CD4-positive, alpha-beta T cell treated with Interleukin-1 beta for 1 hour (primary cell): ENCODE measurements at regions not wholly inside any gene's neighbourhood (a gene's known extent, or its start where the extent isn't known, plus 50 kb on each side); places are given as distances from the start of the nearest gene placed in this dataset.

ENCODE experiments used
- DNase-seq, 2 donors: peaks; one replicate each; pipeline ENCODE4 v3.0.0-alpha.2; 2020 to 2022

- peak in 1 of 2 donors; percentile 21 for DNase-seq
Measured at GRCh38 chr4:160125576-160126287, 1022.9 kb downstream of the RAPGEF2 start.

DNA sequence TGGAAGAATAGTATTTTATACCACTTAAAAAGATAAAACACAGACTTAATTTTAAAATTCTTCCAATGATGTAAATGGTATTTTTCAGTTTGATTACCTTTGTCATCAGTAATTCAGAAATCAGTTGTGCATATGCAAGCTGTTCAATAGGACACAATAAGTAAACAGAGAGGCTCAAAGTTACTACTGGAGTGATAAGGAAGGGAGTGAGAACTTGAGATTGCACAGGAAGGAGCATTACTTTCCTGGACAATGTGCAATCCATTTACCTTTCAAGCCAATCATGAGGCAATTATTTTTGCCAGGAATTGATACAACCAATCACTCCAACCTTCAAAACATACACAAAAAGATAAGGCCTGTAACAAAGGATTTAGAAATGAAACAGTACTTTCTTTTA lies 1024.3 kb downstream of the RAPGEF2 start:
- DNase-seq, result no peak

- no peak for DNase-seq
Measured at GRCh38 chr4:160129439-160129838, 1026.6 kb downstream of the RAPGEF2 start.

- no peak for DNase-seq
Measured at GRCh38 chr4:160136021-160136420, 1033.1 kb downstream of the RAPGEF2 start.

GRCh38 chr4:160141206-160141605 lies 1038.3 kb downstream of the RAPGEF2 start:
- no peak for DNase-seq

- DNase-seq, result no peak
Measured at GRCh38 chr4:160142579-160142978, 1039.7 kb downstream of the RAPGEF2 start.

DNA sequence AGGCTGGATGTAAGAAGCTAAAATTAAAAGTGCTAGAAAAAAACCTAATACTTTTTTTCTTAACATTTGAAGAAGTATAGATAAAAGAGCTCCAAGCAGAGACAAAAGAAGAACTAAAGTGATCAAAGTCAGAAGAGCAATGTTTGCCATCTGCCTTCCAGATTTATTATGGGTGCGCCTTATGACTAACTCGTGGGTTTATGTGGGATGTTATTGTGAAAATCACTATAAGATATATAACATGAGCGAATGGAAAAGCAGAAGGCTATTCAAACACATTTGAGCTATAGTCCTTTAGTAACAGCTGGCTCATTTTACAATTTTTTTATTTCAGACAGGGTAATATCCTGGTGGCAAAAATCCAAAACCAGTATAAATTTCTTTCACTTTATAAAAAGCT lies 1040.7 kb downstream of the RAPGEF2 start:
- DNase-seq, result no peak

DNA sequence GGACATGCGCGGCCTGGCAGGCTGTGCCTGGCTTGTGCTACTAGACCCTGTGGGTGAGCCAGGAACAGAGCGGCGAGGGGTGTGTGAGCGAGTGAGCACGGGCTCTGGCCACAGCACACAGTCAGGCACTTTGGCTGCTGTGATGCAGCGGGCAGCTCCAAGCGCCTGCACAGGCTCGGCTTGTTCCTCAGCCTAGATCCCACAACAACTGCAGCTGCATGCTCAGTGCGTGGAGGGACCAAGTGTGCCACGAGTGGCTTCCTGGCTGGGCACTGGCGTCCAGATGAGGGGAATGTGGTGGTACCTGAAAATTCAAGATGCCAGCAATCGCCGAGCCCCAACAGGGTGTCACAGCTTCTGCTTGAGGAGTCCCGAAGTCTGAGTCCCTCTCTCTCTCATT lies 1056.6 kb downstream of the RAPGEF2 start:
- no peak for DNase-seq

GRCh38 chr4:160161026-160161425 lies 1058.1 kb downstream of the RAPGEF2 start:
- no peak for DNase-seq

DNA sequence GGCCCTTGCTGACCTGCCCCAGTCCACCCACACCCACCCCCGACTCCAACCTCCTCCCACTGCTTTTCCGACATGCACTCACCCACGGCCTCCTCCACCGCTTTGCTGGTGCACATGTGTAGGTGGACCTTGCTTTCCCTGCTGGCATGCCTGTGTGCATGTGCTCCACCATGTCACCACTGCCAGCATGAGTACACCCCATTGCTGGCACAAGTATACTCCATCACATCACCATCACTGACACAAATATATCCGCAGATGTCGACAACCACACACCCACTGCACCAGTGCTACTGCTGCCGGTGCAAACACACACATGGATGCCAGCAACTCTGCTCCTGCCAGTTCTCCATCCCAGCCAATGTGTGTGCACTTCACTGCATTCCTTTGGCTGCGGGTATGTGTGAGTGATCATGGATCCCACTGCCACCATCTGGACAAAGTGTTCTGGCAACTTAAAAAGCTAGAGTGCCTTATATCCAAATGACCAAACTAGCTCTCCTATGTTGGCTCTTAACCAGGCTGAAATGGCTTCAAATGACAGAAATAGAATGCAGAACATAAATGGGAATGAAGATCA lies 1072.3 kb downstream of the RAPGEF2 start:
- DNase-seq, result no peak

- DNase-seq, result no peak
Measured at GRCh38 chr4:160180211-160180610, 1077.3 kb downstream of the RAPGEF2 start.

DNA sequence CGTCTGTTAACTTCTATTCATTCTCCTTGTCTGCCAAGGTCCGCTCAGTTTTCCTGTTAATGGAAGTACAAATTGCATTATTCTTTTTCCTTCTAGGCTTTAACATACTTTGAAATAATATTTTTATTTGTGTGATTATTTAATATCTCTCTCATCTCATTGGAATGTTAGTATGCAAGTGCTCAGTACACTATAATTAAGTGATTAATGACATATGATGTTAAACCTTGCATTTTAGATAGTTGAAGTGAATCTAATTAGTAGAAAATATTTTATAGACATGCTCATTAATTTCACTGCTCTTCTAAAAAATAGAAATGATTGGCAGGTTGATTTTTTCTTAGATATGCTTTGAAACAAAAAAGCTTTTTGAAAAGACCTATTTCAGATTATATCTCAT lies 1079.8 kb downstream of the RAPGEF2 start:
- no peak for DNase-seq

DNA sequence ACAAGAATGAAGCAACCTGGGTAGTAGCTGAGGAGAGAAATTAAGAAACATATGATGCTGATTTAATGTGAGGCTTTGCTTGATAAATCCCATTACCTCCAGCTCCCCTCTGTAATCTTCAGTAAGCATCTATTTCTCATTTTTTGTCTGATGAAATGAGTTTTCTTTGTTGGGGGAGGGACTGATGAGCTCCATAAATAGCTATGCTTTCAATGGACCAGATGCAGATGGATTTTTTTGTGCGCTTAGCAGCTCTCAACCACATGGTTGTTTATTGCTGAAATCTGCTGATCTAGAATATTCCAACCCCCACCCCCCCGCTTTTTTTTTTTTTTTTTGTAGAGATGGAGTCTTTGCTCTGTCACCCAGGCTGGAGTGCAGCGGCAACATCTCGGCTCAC lies 1082.0 kb downstream of the RAPGEF2 start:
- no peak for DNase-seq

- DNase-seq, result no peak
Measured at GRCh38 chr4:160193787-160194186, 1090.9 kb downstream of the RAPGEF2 start.

DNA sequence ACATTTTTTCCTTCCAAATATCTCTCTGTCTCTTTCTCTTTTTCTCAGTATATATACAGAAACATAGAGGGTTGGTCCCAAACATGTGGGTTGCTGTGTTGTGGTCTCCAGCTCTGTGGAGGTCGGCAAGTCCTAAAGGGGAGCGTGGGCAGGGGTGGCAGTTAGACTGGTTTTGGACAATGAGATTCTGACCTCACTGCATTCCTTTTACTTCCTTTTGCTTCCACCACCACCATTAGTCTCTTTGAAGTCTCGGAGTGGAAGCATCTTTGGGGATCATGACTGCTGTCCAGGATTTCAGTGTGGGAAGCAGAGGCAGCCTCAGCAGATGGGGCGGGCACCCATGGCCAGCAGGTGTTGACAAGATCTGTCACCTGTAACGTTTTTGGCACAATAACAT lies 1091.8 kb downstream of the RAPGEF2 start:
- no peak for DNase-seq

GRCh38 chr4:160202802-160203201 lies 1099.9 kb downstream of the RAPGEF2 start:
- DNase-seq, result no peak

- no peak for DNase-seq
Measured at GRCh38 chr4:160212078-160212477, 1109.2 kb downstream of the RAPGEF2 start.

DNA sequence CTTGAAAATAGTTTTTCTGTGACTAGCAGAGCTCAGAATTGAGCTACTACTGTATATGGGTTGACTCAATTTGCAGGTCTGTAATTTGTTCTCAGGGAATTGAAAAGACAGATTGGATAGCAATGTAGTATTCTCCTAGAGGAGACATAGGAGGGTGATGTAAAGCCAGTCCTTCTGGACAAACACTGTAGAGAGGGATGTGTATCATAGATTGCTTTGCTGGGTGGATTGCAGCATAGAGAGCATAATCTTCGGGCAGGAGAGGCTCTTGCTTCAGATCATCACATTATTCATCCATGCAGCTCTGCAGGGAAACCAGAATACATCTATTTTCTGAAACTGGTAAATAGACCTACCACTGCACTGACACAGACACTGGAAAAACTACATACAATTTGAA lies 1110.5 kb downstream of the RAPGEF2 start:
- no peak for DNase-seq

DNA sequence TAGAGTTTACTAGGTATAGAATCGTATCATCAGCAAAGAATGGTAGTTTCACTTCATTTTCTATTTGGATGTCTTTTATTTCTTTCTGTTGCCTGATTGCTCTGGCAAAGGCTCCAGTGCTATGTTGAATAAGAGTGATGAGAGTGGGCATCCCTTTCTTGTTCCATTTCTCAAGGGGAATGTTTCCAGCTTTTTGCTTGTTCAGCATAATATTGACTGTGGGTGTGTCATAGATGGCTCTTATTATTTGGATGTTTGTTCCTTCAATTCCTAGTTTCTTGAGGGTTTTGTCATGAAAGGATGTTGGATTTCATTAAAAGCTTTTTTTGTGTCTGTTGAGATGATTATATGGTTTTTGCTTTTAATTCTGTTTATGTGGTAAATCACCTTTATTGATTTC lies 1114.5 kb downstream of the RAPGEF2 start:
- no peak for DNase-seq

GRCh38 chr4:160224049-160224448 lies 1121.2 kb downstream of the RAPGEF2 start:
- DNase-seq, result no peak

DNA sequence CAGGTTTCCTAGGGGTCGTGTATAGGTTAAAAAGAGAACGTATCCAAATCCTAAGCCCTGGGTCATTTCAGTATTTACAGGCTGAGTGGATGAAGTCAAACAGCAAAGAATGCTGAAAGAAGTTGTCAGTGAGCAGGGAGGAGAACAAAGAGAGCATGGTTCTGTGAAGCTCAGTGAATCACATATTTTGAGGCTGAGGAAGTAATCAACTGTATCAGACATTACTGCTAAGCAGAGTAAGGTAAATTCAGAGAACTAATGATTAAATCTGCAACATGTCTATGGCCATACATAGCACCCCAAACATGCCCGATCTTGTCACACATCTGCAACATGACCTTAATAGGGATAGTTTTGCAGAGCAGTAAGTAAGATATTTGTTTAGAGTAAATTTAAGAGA lies 1130.3 kb downstream of the RAPGEF2 start:
- DNase-seq, result no peak

DNA sequence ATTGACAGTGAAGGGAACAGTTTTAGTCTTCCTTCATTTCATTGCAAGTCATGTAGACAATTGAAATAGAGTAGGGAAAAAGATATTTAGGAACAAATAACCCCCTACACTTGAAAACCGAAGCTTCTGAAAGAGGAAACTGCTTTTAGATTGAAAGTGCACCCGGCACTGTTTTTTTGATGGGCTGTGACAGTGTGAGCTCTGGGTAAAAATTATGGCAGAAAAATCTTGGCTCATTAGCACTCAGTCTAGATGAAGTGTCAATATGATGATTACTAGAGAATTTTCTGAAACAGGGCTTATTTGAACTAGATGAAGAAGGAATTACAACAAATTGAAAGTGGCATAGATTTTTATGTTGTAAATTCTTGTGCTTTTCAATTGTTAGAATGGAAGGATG lies 1132.4 kb downstream of the RAPGEF2 start:
- DNase-seq, result no peak

GRCh38 chr4:160235771-160236170 lies 1132.9 kb downstream of the RAPGEF2 start:
- DNase-seq, result no peak

GRCh38 chr4:160238790-160239189 lies 1135.9 kb downstream of the RAPGEF2 start:
- DNase-seq, result no peak

- no peak for DNase-seq
Measured at GRCh38 chr4:160247091-160247656, 1144.3 kb downstream of the RAPGEF2 start.
